HEK293 (cell line): ENCODE measurements at regions not wholly inside any gene's neighbourhood (a gene's known extent, or its start where the extent isn't known, plus 50 kb on each side); places are given as distances from the start of the nearest gene placed in this dataset.

Experiments used
- CTCF ChIA-PET: fragments of 350-600 bp; formaldehyde crosslinking; extraction: SDS; loops from one replicate; lab custom pipeline; 2021; ENCODE audit warnings: antibody characterized with exemption; lab: Yijun Ruan, JAX
- POLR2A ChIA-PET: fragments of 300-600 bp; formaldehyde crosslinking; extraction: SDS; loops from one replicate; lab custom pipeline; 2020; ENCODE audit warnings: antibody characterized with exemption, inconsistent platforms; lab: Yijun Ruan, JAX
- H3K27ac ChIP-seq: fragments of 200-500 bp; sonication (Bioruptor generic); 2 replicates; pipeline ENCODE4 v1.5.1; 2014; ENCODE audit warnings: low read depth, low read length, control low read depth, inconsistent platforms; ENCODE audit errors: extremely low read depth
- H3K36me3 ChIP-seq, 2 experiments: fragments of 200-500 bp in 1 of 2; sonication (Bioruptor generic) in 1 of 2; 1 replicate in 1 of 2; 2 replicates in 1 of 2; pipeline ENCODE4 v1.5.1; 2014 to 2017; ENCODE audit warnings: inconsistent platforms in 2 of 2, low read length in 2 of 2; ENCODE audit not compliant: control insufficient read depth in 2 of 2, insufficient read depth in 1 of 2
- H3K4me1 ChIP-seq: fragments of 200-500 bp; sonication (Bioruptor generic); 2 replicates; pipeline ENCODE4 v1.5.1; 2014; ENCODE audit warnings: mild to moderate bottlenecking, low read length, inconsistent platforms; ENCODE audit not compliant: control insufficient read depth, insufficient read depth
- H3K4me3 ChIP-seq: 2 replicates; pipeline ENCODE4 v1.5.1; 2011; ENCODE audit warnings: low read depth, mild to moderate bottlenecking, control low read depth, low read length, moderate library complexity
- H3K9me3 ChIP-seq: fragments of 200-500 bp; sonication (Bioruptor generic); 2 replicates; pipeline ENCODE4 v1.5.1; 2014; ENCODE audit warnings: low read depth, low read length, inconsistent platforms; ENCODE audit not compliant: control insufficient read depth, insufficient read depth
- ATF2 ChIP-seq: fragments of 450-650 bp; formaldehyde crosslinking; IDR thresholded peaks from 2 replicates; pipeline ENCODE4 v1.5.1; 2016; ENCODE audit warnings: missing biosample characterization, missing genetic modification characterization, low read depth
- EGR2 ChIP-seq: fragments of 450-650 bp; formaldehyde crosslinking; IDR thresholded peaks from 2 replicates; pipeline ENCODE4 v1.5.1; 2016; ENCODE audit warnings: low read depth, missing biosample characterization, missing genetic modification characterization
- FEZF1 ChIP-seq: fragments of 450-650 bp; formaldehyde crosslinking; IDR thresholded peaks from 2 replicates; pipeline ENCODE4 v1.5.1; 2016; ENCODE audit warnings: missing biosample characterization, missing genetic modification characterization
- KLF9 ChIP-seq: fragments of 450-650 bp; formaldehyde crosslinking; IDR thresholded peaks from 2 replicates; pipeline ENCODE4 v1.5.1; 2016; ENCODE audit warnings: missing biosample characterization, missing genetic modification characterization, low read depth
- SALL2 ChIP-seq: fragments of 450-650 bp; formaldehyde crosslinking; IDR thresholded peaks from 2 replicates; pipeline ENCODE4 v1.5.0; 2017; ENCODE audit warnings: missing biosample characterization, mild to moderate bottlenecking, missing genetic modification characterization, borderline replicate concordance
- SETDB1 ChIP-seq: IDR thresholded peaks from one replicate; pipeline ENCODE4 v1.6.1; 2017; ENCODE audit warnings: mild to moderate bottlenecking, low read length, moderate library complexity, mixed read lengths; ENCODE audit not compliant: insufficient read length
- SP7 ChIP-seq: fragments of 450-650 bp; formaldehyde crosslinking; IDR thresholded peaks from 2 replicates; pipeline ENCODE4 v1.5.1; 2016; ENCODE audit warnings: missing biosample characterization, missing genetic modification characterization
- ZBTB17 ChIP-seq: fragments of 450-650 bp; formaldehyde crosslinking; IDR thresholded peaks from 2 replicates; pipeline ENCODE4 v1.5.1; 2016; ENCODE audit warnings: missing biosample characterization, missing genetic modification characterization
- ZBTB21 ChIP-seq: fragments of 450-650 bp; formaldehyde crosslinking; IDR thresholded peaks from 2 replicates; pipeline ENCODE4 v1.5.1; 2017; ENCODE audit warnings: missing biosample characterization, missing genetic modification characterization
- ZBTB6 ChIP-seq: fragments of 450-650 bp; formaldehyde crosslinking; IDR thresholded peaks from 2 replicates; pipeline ENCODE4 v1.5.1; 2017; ENCODE audit warnings: missing biosample characterization, missing genetic modification characterization
- ZNF112 ChIP-seq: fragments of 450-650 bp; formaldehyde crosslinking; IDR thresholded peaks from 2 replicates; pipeline ENCODE4 v1.5.0; 2017; ENCODE audit warnings: missing biosample characterization, missing genetic modification characterization
- ZNF132 ChIP-seq: fragments of 450-650 bp; formaldehyde crosslinking; IDR thresholded peaks from 2 replicates; pipeline ENCODE4 v1.5.1; 2017; ENCODE audit warnings: missing biosample characterization, missing genetic modification characterization, borderline replicate concordance
- ZNF350 ChIP-seq: fragments of 450-650 bp; formaldehyde crosslinking; IDR thresholded peaks from 2 replicates; pipeline ENCODE4 v1.5.0; 2017; ENCODE audit warnings: missing biosample characterization, mild to moderate bottlenecking, missing genetic modification characterization
- ZNF366 ChIP-seq: fragments of 450-650 bp; formaldehyde crosslinking; conservative IDR thresholded peaks from 2 replicates; pipeline ENCODE4 v1.5.1; 2016; ENCODE audit warnings: missing biosample characterization, missing genetic modification characterization
- ZNF501 ChIP-seq: fragments of 450-650 bp; formaldehyde crosslinking; IDR thresholded peaks from 2 replicates; pipeline ENCODE4 v1.5.1; 2016; ENCODE audit warnings: missing biosample characterization, missing genetic modification characterization
- ZNF521 ChIP-seq: fragments of 450-650 bp; formaldehyde crosslinking; IDR thresholded peaks from 2 replicates; pipeline ENCODE4 v1.5.1; 2017; ENCODE audit warnings: missing biosample characterization, mild to moderate bottlenecking, missing genetic modification characterization
- ZNF645 ChIP-seq: fragments of 450-650 bp; formaldehyde crosslinking; IDR thresholded peaks from 2 replicates; pipeline ENCODE4; 2016; ENCODE audit warnings: missing biosample characterization, missing genetic modification characterization
- ZNF677 ChIP-seq: fragments of 450-650 bp; IDR thresholded peaks from 2 replicates; pipeline ENCODE4 v1.5.0; 2018; ENCODE audit warnings: missing biosample characterization, mild to moderate bottlenecking, missing genetic modification characterization, moderate library complexity
- ZNF707 ChIP-seq: fragments of 450-650 bp; formaldehyde crosslinking; IDR thresholded peaks from 2 replicates; pipeline ENCODE4 v1.5.1; 2016; ENCODE audit warnings: missing biosample characterization, missing genetic modification characterization
- ZNF776 ChIP-seq: fragments of 450-650 bp; formaldehyde crosslinking; IDR thresholded peaks from 2 replicates; pipeline ENCODE4 v1.5.0; 2017; ENCODE audit warnings: missing biosample characterization, missing genetic modification characterization, borderline replicate concordance
- ZSCAN16 ChIP-seq: fragments of 450-650 bp; formaldehyde crosslinking; IDR thresholded peaks from 2 replicates; pipeline ENCODE4 v1.5.1; 2016; ENCODE audit warnings: missing biosample characterization, missing genetic modification characterization
- ZSCAN30 ChIP-seq: fragments of 450-650 bp; IDR thresholded peaks from 2 replicates; pipeline ENCODE4 v1.5.1; 2018; ENCODE audit warnings: missing biosample characterization, mild to moderate bottlenecking, missing genetic modification characterization, moderate library complexity
- TF ChIP-seq, protein P1 (sequence below): fragments of 450-650 bp; formaldehyde crosslinking; IDR thresholded peaks from 2 replicates; pipeline ENCODE4 v1.5.1; 2016; ENCODE audit warnings: missing biosample characterization, missing genetic modification characterization
- TF ChIP-seq, protein P2 (sequence below): fragments of 450-650 bp; formaldehyde crosslinking; IDR thresholded peaks from 2 replicates; pipeline ENCODE4 v1.5.0; 2017; ENCODE audit warnings: missing biosample characterization, missing genetic modification characterization, borderline replicate concordance

- CTCF ChIA-PET, result interaction anchor here (0.7 to 0.9 kb wide), 2 partner anchors 17 to 59 kb away, joined by 3 to 4 read pairs; partner anchors contain the start of gene SLC22A23
- TF ChIP-seq SP7 (tag by site-specific recombination) (0 out of 2 replicates have a peak, but pooled peaks have one; percentile 13), ZNF645 (tag by site-specific recombination) (no peak), ZBTB6 (tag by site-specific recombination) (peak; percentile 84), ZBTB17 (peak; percentile 35; the same call in 1 of the 2 replicates), ZBTB21 (tag by site-specific recombination) (0 out of 2 replicates have a peak, but pooled peaks have one; percentile 22)
- TF ChIP-seq, protein P1, sequence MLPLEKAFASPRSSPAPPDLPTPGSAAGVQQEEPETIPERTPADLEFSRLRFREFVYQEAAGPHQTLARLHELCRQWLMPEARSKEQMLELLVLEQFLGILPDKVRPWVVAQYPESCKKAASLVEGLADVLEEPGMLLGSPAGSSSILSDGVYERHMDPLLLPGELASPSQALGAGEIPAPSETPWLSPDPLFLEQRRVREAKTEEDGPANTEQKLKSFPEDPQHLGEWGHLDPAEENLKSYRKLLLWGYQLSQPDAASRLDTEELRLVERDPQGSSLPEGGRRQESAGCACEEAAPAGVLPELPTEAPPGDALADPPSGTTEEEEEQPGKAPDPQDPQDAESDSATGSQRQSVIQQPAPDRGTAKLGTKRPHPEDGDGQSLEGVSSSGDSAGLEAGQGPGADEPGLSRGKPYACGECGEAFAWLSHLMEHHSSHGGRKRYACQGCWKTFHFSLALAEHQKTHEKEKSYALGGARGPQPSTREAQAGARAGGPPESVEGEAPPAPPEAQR (tag by site-specific recombination), result no peak
- TF ChIP-seq, all 188 proteins: peak for 4
- Histone ChIP-seq H3K9me3 (no peaks in the 10 kb centered on the region), H3K36me3 (no peaks in the 10 kb centered on the region), H3K27ac (no peak overlapping the region), H3K4me3 (no peak overlapping the region), H3K4me1 (peaks cover 7% of the 10 kb centered on the region)
- POLR2A ChIA-PET, result no interaction called here
These were observed 59.2 kb upstream of the SLC22A23 start for GRCh38 chr6:3516092-3516491.

- H3K4me1 ChIP-seq, result peaks cover 7% of the 10 kb centered on the region
- H3K27ac ChIP-seq, result no peak overlapping the region
- TF ChIP-seq ATF2 (tag by site-specific recombination) (no peak), ZSCAN30 (tag by site-specific recombination) (no peak), ZNF366 (tag by site-specific recombination) (no peak), ZNF677 (no peak), ZNF112 (tag by site-specific recombination) (no peak), ZNF707 (tag by site-specific recombination) (no peak), EGR2 (no peak), ZNF521 (tag by site-specific recombination) (no peak), ZSCAN16 (tag by site-specific recombination) (no peak), KLF9 (no peak), ZNF501 (tag by site-specific recombination) (no peak), FEZF1 (tag by site-specific recombination) (no peak), SETDB1 (no peak), ZNF132 (tag by site-specific recombination) (no peak), ZNF776 (tag by site-specific recombination) (no peak), SALL2 (tag by site-specific recombination) (no peak), ZNF350 (tag by site-specific recombination) (no peak)
- TF ChIP-seq, protein P2, sequence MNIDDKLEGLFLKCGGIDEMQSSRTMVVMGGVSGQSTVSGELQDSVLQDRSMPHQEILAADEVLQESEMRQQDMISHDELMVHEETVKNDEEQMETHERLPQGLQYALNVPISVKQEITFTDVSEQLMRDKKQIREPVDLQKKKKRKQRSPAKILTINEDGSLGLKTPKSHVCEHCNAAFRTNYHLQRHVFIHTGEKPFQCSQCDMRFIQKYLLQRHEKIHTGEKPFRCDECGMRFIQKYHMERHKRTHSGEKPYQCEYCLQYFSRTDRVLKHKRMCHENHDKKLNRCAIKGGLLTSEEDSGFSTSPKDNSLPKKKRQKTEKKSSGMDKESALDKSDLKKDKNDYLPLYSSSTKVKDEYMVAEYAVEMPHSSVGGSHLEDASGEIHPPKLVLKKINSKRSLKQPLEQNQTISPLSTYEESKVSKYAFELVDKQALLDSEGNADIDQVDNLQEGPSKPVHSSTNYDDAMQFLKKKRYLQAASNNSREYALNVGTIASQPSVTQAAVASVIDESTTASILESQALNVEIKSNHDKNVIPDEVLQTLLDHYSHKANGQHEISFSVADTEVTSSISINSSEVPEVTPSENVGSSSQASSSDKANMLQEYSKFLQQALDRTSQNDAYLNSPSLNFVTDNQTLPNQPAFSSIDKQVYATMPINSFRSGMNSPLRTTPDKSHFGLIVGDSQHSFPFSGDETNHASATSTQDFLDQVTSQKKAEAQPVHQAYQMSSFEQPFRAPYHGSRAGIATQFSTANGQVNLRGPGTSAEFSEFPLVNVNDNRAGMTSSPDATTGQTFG (tag by site-specific recombination), result no peak
- H3K9me3 ChIP-seq, result no peaks in the 10 kb centered on the region
- POLR2A ChIA-PET, result no interaction called here
- no peaks in the 10 kb centered on the region for H3K36me3 ChIP-seq
- CTCF ChIA-PET, result interaction anchor here (0.7 to 0.9 kb wide), 2 partner anchors 17 to 59 kb away, joined by 3 to 4 read pairs; partner anchors contain the start of gene SLC22A23
- H3K4me3 ChIP-seq, result no peak overlapping the region
These were observed 58.8 kb upstream of the SLC22A23 start for GRCh38 chr6:3515669-3516068.
